Hepatic stellate cell (primary cell): ENCODE measurements at regions not wholly inside any gene's neighbourhood (a gene's known extent, or its start where the extent isn't known, plus 50 kb on each side); places are given as distances from the start of the nearest gene placed in this dataset.
"Not testable (repeated sequence)": the region's sequence is repeated elsewhere in the genome, so short reads cannot be mapped to it uniquely, and the experiment has no call there.

Source experiments
- DNase-seq: peaks from one replicate; pipeline ENCODE4 v3.0.0; 2011; ENCODE audit warnings: low spot score

DNA sequence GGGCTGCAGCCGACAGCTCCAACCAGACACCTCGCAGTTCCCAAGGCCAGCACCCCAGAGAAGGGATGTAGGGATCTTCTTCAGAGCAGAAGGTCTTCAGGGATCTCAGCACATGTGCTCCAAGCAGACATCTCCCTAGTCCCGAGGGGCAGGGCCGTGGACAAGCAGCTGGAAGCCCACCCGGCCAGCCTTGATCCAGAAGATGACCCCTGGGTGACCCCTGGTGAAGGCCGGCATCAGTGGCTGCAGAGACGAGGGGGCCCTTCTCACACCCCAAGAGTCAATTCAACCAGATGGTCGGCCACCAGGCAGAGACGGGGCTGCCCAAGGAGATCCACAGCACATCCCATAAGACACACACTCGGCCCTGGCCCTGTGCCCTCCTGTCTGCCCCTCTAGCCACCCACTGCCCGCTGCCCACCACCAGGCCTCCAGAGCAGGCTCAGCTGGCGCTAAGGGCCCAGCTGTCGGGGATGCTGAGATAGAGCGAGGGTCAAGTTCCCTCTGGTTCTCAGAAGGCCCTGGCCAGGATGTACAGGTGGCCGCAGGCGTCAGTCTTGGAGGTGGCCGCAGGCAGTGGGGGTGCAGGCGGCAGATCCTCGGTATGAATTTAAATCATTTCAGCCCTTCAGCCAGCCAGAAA lies 168.3 kb downstream of the BRD1 start:
- no peak for DNase-seq

DNA sequence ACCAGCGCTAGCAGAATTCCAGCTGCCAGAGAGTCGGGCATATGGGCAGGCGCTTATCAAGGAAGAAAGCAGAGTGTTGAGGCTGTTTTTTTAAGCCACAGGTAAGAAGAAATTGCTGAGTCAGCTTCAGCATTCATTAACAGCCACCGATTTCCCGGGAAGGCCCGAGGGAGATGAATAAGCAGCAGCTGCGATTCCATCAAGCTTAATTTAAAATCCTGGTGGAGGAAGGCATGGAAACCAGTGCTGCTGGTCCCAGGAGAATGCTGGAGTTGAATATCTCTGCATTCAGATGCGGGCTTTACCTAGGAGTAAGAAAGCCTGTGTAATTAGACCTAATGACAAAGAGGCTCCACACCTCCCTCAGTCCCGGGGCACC lies 168.8 kb downstream of the BRD1 start:
- DNase-seq = no peak

GRCh38 chr22:49657974-49658590 lies 169.6 kb downstream of the BRD1 start:
- no peak for DNase-seq

GRCh38 chr22:49657275-49657973 lies 170.2 kb downstream of the BRD1 start:
- no peak for DNase-seq

DNA sequence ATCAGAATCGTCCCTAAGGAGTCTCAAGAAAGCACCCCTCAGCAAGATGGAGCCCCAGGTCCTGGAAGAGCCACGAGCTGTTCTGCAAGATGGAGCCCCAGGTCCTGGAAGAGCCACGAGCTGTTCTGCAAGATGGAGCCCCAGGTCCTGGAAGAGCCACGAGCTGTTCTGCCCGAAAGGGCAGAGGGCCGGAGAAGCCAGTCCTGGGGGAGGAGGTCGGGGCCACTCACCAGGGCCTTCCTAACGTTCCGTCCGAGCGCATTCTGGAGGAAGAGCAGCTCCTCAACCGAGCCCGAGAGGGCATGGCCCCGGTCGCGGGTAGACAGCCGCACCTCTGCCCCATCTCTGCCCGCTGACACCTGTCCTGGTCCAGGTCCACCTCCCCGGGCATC lies 170.8 kb downstream of the BRD1 start:
- DNase-seq = not testable (repeated sequence)

DNA sequence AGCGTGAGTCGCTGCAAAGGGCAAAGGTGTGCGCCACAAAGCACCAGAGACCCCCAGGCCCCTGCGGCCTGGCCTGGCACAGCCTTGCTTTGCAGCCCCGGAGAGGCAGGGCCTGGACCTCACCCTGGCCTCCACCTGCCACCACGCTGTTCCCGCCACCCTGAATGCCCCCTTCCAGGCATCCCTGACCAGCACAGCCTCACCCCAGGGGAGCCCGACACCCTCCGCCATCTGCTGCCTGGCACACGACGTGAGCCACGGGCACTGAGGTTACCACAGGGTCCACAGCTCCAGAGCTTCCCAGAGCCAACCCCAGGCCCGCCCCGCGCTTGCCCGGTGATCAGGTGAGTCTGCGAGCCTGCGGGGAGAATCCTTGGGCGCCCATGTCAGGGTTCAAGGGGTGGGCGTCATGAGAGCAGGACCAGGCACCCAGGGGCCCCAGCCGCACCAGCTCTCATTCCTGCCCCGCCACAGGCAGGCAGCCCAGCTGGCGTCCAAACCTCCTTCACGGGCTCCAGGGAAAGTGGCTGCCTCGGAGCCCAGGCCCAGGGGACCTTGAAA lies 171.3 kb downstream of the BRD1 start:
- DNase-seq = no peak

DNA sequence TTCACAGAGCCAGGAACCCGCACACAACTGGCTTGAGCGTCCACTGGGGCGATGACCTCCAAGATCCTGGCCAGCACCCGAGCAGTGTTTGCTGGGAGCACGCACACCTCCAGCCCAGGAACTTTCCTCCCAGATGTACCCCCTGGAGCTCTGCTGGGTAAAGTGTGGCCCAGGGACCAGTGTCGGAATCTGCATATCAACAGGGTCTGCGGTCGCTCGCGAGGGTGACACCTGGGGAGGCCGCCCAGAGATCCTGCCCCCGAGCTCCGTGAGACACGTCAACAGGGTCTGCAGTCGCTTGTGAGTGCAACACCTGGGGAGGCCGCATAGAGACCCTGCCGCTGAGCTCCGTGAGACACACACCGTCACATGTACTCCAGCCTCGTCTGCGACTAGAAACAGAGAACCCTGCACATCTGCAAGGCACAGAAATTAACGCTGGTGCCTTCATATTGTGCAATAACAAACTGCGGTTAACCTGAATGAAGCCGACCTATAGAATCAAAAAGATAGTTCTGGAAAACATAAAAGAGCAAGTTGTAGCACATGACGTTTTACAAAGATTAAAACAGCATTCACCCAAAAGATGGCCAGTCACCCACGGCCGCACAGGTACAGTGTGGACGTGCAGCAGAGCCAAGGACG lies 172.4 kb downstream of the BRD1 start:
- no peak for DNase-seq

- no peak for DNase-seq
Measured at GRCh38 chr22:49650336-49651241, 177.1 kb downstream of the BRD1 start.

GRCh38 chr22:49649166-49650068 lies 178.3 kb downstream of the BRD1 start:
- no peak for DNase-seq

DNA sequence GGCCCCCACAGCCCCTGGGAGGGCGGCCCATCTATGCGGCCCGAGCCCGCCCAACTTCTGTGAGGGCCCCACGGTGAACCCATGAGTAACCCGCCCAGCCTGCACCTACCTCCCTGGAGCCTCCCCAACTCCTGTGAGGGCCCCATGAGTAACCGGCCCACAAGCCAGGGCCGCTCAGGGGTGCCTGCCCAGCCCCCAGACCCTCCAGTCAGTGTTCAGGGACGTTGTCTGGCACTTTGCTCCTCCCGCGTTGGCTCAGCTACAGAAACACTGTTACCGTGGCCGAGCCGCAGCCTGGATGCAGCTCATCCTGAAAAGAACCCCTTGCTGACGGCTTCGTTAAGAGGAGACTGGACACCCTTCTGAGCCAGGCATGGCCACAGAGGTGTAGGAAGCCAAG lies 179.6 kb downstream of the BRD1 start:
- DNase-seq = no peak

DNA sequence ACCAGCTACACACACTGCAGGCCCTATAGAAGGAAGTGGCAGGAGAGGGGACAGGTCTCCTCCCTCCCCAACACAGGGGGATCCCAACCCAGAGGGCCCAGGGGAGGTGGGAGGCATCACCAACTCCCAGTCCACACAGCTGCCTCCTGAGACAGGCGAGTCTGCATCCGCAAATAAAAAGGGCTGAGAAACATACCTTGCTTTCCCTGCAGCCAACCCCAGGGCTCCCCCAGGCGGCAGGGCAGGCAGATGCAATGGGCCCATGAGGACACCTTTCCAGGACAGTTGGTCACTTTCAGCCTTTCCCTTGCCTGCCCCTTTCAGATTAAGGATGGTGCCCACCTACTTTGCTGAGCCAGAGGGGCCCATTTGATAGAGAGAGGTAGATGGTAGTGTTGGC lies 180.0 kb downstream of the BRD1 start:
- DNase-seq = no peak

DNA sequence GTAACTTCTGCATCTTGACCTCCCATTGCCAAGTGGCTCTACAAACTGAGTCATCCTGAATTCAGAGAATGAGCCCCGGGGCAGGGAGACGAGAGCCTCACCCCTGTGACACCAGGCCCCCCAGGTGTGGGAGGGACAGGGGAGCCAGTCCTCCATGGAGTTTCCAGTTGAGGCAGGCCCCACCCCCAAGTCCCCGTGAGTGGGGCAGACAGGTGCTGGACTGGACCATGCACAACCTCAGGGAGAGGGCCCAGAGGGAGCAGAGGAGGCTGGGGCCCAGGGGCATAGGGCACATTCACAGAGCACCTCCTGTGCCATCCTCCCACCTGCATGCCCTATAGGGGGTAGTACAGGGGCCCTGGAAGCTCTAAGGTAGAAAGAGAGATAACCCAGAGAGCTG lies 180.8 kb downstream of the BRD1 start:
- DNase-seq = no peak

- DNase-seq = no peak
Measured at GRCh38 chr22:49645791-49646550, 181.7 kb downstream of the BRD1 start.

- no peak for DNase-seq
Measured at GRCh38 chr22:49645257-49645656, 182.4 kb downstream of the BRD1 start.

GRCh38 chr22:49643998-49644397 lies 183.7 kb downstream of the BRD1 start:
- DNase-seq = no peak

DNA sequence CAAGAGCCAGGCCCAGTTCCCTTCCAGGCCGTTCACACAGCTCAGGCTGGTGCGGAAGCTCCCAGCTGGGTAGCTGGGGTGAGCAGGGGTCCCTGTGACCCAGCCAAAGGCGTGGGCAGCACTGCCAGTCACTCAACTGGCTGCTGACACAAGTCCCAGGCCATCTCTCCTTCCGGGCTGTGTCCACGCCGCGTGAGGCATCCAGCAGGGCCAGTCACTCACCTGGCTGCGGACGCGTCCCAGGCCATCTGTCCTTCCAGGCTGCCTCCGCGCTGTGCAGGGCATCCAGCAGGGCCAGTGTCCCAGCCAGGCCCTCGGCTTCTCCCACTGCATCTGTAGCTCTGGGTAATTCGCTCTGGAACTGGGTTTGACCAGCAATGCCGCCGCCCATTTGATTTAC lies 184.2 kb downstream of the BRD1 start:
- no peak for DNase-seq

DNA sequence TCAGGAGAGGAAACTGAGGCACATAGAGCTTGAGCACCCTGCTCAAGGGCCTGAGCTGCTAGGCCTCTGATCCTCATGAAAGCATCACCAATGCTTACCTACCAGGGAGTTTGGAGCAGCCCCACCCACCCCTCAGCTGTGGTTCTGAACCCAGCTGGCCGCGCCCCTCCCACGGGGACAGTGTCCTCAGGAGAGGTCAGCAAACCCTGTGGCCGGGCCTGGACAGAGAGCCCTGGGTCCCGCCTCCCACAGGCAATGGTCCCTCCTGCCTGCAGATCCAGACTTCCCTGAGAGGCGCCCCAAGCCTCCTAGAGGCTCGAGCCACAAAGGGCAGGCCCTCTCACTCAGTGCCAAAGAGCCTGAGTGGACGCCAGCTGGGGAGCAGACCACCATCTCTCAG lies 184.9 kb downstream of the BRD1 start:
- DNase-seq = no peak

- DNase-seq = no peak
Measured at GRCh38 chr22:49642331-49642730, 185.3 kb downstream of the BRD1 start.

DNA sequence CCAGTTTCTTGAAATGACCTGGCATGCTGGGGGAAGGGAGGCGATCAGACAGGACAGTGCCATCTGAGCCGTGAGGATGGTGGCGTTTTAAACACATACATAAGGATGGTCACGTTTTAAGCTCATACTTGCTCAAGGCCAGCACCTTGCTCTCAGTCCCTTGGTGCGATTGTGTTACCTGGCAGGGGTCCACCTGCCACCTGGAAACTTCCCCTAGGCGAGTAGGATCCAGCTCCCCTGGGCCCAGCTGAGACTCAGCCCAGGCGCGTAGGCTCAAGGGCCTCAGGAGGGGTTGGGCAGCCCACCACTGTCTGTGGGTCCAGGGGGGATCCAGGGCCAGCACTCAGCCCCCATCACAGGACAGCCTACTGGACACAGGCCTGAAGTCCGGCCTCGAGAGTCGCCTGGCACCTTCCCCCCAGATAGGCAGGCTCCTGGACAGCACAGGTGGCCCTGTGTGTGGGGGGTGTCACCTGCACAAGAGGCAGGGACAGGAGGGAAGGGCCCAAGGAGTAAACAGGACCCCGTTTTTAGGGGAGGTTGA lies 185.8 kb downstream of the BRD1 start:
- DNase-seq = no peak
